ENCODE measurements at regions not wholly inside any gene's neighbourhood (a gene's known extent, or its start where the extent isn't known, plus 50 kb on each side); places are given as distances from the start of the nearest gene placed in this dataset.

DNA sequence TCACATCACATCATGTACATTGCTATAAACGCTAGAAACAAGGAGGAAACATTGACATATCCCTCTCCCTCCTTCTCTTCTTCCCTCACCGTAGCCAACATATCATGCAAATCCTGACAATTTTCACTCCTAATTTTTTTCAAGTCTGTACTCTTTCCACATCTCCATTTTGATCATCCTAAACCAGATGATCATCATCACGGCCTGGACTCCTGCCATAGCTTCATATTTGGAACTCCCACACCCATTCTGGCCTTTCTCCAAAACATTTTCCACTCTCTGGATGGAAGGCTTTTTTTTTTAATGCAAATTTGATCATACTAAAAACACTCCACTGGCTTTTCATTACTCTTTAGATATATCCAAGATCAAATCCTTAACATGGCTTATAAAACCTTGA, 248.0 kb upstream of the CNTN3 start:
- TF ChIP-seq, protein P1, sequence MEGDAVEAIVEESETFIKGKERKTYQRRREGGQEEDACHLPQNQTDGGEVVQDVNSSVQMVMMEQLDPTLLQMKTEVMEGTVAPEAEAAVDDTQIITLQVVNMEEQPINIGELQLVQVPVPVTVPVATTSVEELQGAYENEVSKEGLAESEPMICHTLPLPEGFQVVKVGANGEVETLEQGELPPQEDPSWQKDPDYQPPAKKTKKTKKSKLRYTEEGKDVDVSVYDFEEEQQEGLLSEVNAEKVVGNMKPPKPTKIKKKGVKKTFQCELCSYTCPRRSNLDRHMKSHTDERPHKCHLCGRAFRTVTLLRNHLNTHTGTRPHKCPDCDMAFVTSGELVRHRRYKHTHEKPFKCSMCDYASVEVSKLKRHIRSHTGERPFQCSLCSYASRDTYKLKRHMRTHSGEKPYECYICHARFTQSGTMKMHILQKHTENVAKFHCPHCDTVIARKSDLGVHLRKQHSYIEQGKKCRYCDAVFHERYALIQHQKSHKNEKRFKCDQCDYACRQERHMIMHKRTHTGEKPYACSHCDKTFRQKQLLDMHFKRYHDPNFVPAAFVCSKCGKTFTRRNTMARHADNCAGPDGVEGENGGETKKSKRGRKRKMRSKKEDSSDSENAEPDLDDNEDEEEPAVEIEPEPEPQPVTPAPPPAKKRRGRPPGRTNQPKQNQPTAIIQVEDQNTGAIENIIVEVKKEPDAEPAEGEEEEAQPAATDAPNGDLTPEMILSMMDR (conservative IDR thresholded peaks at IDR 0.05; ENCODE audit: low read depth, low read length), result no peak
- TF ChIP-seq EZH2 (IDR thresholded peaks at IDR 0.05; ENCODE audit: borderline replicate concordance, low read depth, low read length, poor library complexity, severe bottlenecking), result no peak

Data from A673 (cell line).